ENCODE measurements at regions not wholly inside any gene's neighbourhood (a gene's known extent, or its start where the extent isn't known, plus 50 kb on each side); places are given as distances from the start of the nearest gene placed in this dataset.
A peak's percentile ranks its signal among the peaks of the same experiment; 100 is the strongest.

GRCh38 chr3:181915551-181915950, 203.8 kb downstream of the SOX2 start:
- Histone ChIP-seq H3K27me3 (replicated peaks; ENCODE audit: insufficient read depth, low read depth, low read length, poor library complexity) (no peaks in the 10 kb centered on the region), H3K27ac (ENCODE audit: low read depth, low read length, poor library complexity, severe bottlenecking) (no peak overlapping the region), H3K4me3 (ENCODE audit: low read depth, low read length, poor library complexity, severe bottlenecking) (no peak overlapping the region), H3K4me1 (ENCODE audit: insufficient read depth, low read length, poor library complexity, severe bottlenecking) (peaks cover 24% of the 10 kb centered on the region), H3K9me3 (ENCODE audit: low read depth, low read length, poor library complexity, severe bottlenecking) (no peaks in the 10 kb centered on the region), H3K36me3 (ENCODE audit: insufficient read depth, low read length, poor library complexity, severe bottlenecking) (no peaks in the 10 kb centered on the region)
- ChIA-PET CTCF (no interaction called here), POLR2A (ENCODE audit: low non-redundant PET) (no interaction called here)
- no peak for DNase-seq (ENCODE audit: low spot score)
- no TSS peak for BruUV-seq (replicated peaks)
- TF ChIP-seq EZH2 (IDR thresholded peaks at IDR 0.05; ENCODE audit: borderline replicate concordance, low read depth, low read length, poor library complexity, severe bottlenecking): no peak
- no peak for TF ChIP-seq CTCF (conservative IDR thresholded peaks at IDR 0.05; ENCODE audit: low read depth, low read length)
- intact Hi-C loops (cut with micrococcal nuclease; ENCODE audit: unreplicated experiment): no loop called here

GRCh38 chr3:181916013-181916412, 204.3 kb downstream of the SOX2 start:
- H3K27me3 ChIP-seq (replicated peaks; ENCODE audit: insufficient read depth, low read depth, low read length, poor library complexity): no peaks in the 10 kb centered on the region
- H3K4me3 ChIP-seq (ENCODE audit: low read depth, low read length, poor library complexity, severe bottlenecking): no peak overlapping the region
- peaks cover 24% of the 10 kb centered on the region for H3K4me1 ChIP-seq (ENCODE audit: insufficient read depth, low read length, poor library complexity, severe bottlenecking)
- TF ChIP-seq EZH2 (IDR thresholded peaks at IDR 0.05; ENCODE audit: borderline replicate concordance, low read depth, low read length, poor library complexity, severe bottlenecking) (no peak), CTCF (conservative IDR thresholded peaks at IDR 0.05; ENCODE audit: low read depth, low read length) (no peak)
- H3K36me3 ChIP-seq (ENCODE audit: insufficient read depth, low read length, poor library complexity, severe bottlenecking): no peaks in the 10 kb centered on the region
- DNase-seq (ENCODE audit: low spot score): no peak
- ChIA-PET CTCF (no interaction called here), POLR2A (ENCODE audit: low non-redundant PET) (no interaction called here)
- no peak overlapping the region for H3K27ac ChIP-seq (ENCODE audit: low read depth, low read length, poor library complexity, severe bottlenecking)
- no TSS peak for BruUV-seq (replicated peaks)
- intact Hi-C loops (cut with micrococcal nuclease; ENCODE audit: unreplicated experiment): no loop called here
- H3K9me3 ChIP-seq (ENCODE audit: low read depth, low read length, poor library complexity, severe bottlenecking): no peaks in the 10 kb centered on the region

- Histone ChIP-seq H3K4me3 (ENCODE audit: low read depth, low read length, poor library complexity, severe bottlenecking) (no peak overlapping the region), H3K9me3 (ENCODE audit: low read depth, low read length, poor library complexity, severe bottlenecking) (no peaks in the 10 kb centered on the region), H3K27me3 (replicated peaks; ENCODE audit: insufficient read depth, low read depth, low read length, poor library complexity) (no peaks in the 10 kb centered on the region), H3K36me3 (ENCODE audit: insufficient read depth, low read length, poor library complexity, severe bottlenecking) (no peaks in the 10 kb centered on the region), H3K27ac (ENCODE audit: low read depth, low read length, poor library complexity, severe bottlenecking) (no peak overlapping the region), H3K4me1 (ENCODE audit: insufficient read depth, low read length, poor library complexity, severe bottlenecking) (peaks cover 24% of the 10 kb centered on the region)
- TF ChIP-seq EZH2 (IDR thresholded peaks at IDR 0.05; ENCODE audit: borderline replicate concordance, low read depth, low read length, poor library complexity, severe bottlenecking) (no peak), CTCF (conservative IDR thresholded peaks at IDR 0.05; ENCODE audit: low read depth, low read length) (no peak)
- BruUV-seq (replicated peaks): no TSS peak
- DNase-seq (ENCODE audit: low spot score): peak; percentile 33
- CTCF ChIA-PET: no interaction called here
- intact Hi-C loops (cut with micrococcal nuclease; ENCODE audit: unreplicated experiment): no loop called here
- POLR2A ChIA-PET (ENCODE audit: low non-redundant PET): no interaction called here
Observed at GRCh38 chr3:181917027-181917426, 205.3 kb downstream of the SOX2 start.
